ENCODE measurements at regions not wholly inside any gene's neighbourhood (a gene's known extent, or its start where the extent isn't known, plus 50 kb on each side); places are given as distances from the start of the nearest gene placed in this dataset.
"Not testable (repeated sequence)": the region's sequence is repeated elsewhere in the genome, so short reads cannot be mapped to it uniquely, and the experiment has no call there.

GRCh38 chr13:44853641-44854040 is 135.6 kb downstream of the NUFIP1 start:
- in situ Hi-C loops (cut with HindIII; ENCODE audit: low sequenced_read_pairs), result no loop called here
- no peak for TF ChIP-seq CTCF (IDR thresholded peaks at IDR 0.05; ENCODE audit: low read depth, low read length)
- no peak overlapping the region for H3K4me3 ChIP-seq (ENCODE audit: low read depth, low read length)
- DNase-seq (ENCODE audit: low read depth, low spot score), result no peak

DNA sequence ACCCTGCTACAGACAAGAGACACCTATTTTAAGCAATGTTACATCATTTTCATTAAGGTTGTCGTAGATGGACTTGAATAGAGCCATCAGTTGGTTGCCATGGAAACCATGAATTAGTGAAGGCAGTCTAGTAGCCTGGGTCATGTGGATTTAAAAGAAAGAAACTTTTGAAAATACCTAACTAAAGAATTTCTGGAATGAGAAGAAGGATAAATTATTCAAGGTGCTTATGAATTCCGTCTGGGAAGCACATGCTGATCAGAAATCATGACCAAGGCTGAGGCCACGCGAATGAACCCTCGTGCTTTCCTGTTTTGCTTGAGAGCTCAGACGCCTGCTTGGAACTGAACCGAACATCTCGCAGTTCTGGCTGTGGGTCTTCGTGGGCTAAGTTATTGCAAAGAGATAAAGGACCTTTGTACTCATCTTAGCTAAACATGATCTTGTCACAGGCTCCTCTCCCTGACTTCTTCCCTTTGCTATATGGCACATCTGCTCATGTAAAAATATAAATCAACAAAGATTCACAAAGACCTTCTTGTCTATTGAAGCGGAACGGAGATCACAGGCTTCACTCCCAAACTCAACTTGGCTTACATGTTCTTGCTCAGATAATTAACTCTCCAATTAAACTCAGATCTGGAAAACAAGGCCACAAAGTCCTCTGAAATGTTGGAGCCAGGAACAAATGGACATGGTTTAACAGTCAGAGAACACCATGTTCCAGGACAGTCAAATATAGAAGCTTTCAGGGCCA is 140.2 kb downstream of the NUFIP1 start:
- DNase-seq (ENCODE audit: low read depth, low spot score), result no peak
- in situ Hi-C loops (cut with HindIII; ENCODE audit: low sequenced_read_pairs), result no loop called here
- no peak overlapping the region for H3K4me3 ChIP-seq (ENCODE audit: low read depth, low read length)
- TF ChIP-seq CTCF (IDR thresholded peaks at IDR 0.05; ENCODE audit: low read depth, low read length), result no peak

GRCh38 chr13:44845281-44846058 is 143.8 kb downstream of the NUFIP1 start:
- DNase-seq (ENCODE audit: low read depth, low spot score); H3K4me3 ChIP-seq (ENCODE audit: low read depth, low read length); in situ Hi-C loops (cut with HindIII; ENCODE audit: low sequenced_read_pairs): not testable (repeated sequence)

DNA sequence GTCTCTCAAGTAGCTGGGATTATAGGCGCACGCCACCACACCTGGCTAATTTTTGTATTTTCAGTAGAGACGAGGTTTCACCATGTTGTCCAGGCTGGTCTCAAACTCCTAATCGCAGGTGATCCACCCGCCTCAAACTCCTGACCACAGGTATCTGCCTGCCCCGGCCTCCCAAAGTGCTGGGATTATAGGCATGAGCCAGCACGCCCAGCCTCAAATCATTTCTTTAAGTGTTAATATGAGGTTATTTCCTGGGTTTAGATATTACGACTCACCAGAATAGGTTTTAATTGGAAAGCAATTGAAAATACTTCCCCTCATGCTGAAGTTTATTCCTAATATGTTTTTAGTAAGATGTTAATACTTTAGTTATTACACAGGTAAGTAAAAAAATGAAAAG is 144.5 kb downstream of the NUFIP1 start:
- no peak for TF ChIP-seq CTCF (IDR thresholded peaks at IDR 0.05; ENCODE audit: low read depth, low read length)
- H3K4me3 ChIP-seq (ENCODE audit: low read depth, low read length), result no peak overlapping the region
- in situ Hi-C loops (cut with HindIII; ENCODE audit: low sequenced_read_pairs), result no loop called here

DNA sequence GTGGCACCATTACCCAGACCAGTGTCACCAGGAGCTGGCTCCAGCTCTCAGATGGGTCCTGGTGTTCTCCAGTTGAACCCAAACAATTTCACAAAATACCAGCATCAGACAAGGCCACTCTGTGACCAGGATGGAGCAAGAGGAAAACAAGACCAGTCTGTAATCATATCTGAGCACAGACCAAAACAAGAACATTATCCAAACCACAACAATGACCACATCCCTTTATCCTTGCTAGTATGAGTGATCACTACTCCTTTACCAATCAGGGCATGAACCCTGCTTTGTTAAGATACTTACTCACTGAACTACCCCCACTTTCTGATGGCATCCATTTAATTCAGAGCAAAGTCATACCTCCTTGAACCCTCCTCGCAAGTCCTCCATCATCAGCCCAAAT is 145.9 kb downstream of the NUFIP1 start:
- H3K4me3 ChIP-seq (ENCODE audit: low read depth, low read length), result no peak overlapping the region
- TF ChIP-seq CTCF (IDR thresholded peaks at IDR 0.05; ENCODE audit: low read depth, low read length), result no peak
- no peak for DNase-seq (ENCODE audit: low read depth, low spot score)

More for the DNA sequence above, 144.5 kb downstream of the NUFIP1 start:
- no peak for DNase-seq (ENCODE audit: low read depth, low spot score)

DNA sequence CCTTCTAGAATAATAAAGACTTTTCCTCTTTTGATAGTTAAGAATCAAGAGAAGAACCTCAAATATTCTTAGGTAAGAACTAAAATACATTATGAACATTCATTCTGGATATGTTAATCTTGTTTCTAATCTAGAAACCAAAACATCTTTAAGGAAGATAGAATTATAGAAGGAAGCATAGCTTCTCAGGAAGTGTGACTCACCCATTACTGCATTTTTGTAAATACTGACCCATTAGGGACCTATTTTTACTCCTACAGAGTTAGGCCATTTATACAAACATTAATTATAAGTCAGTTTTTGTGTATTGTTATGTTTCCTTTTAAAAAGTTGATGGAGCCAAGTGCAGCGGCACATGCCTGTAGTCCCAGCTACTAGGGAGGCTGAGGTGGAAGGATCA is 147.1 kb downstream of the NUFIP1 start:
- in situ Hi-C loops (cut with HindIII; ENCODE audit: low sequenced_read_pairs), result no loop called here
- H3K4me3 ChIP-seq (ENCODE audit: low read depth, low read length), result no peak overlapping the region
- DNase-seq (ENCODE audit: low read depth, low spot score), result peak; percentile 51
- TF ChIP-seq CTCF (IDR thresholded peaks at IDR 0.05; ENCODE audit: low read depth, low read length), result no peak

More for the DNA sequence above, 145.9 kb downstream of the NUFIP1 start:
- in situ Hi-C loops (cut with HindIII; ENCODE audit: low sequenced_read_pairs), result no loop called here

GRCh38 chr13:44840131-44840530 is 149.1 kb downstream of the NUFIP1 start:
- in situ Hi-C loops (cut with HindIII; ENCODE audit: low sequenced_read_pairs), result no loop called here
- no peak for TF ChIP-seq CTCF (IDR thresholded peaks at IDR 0.05; ENCODE audit: low read depth, low read length)
- DNase-seq (ENCODE audit: low read depth, low spot score), result no peak
- no peak overlapping the region for H3K4me3 ChIP-seq (ENCODE audit: low read depth, low read length)
